Adrenal gland (tissue), 9 donors: ENCODE measurements at regions not wholly inside any gene's neighbourhood (a gene's known extent, or its start where the extent isn't known, plus 50 kb on each side); places are given as distances from the start of the nearest gene placed in this dataset.

Source experiments
- DNase-seq, 7 donors: peaks; one replicate each; pipeline ENCODE4 v3.0.0-alpha.2; 2019 to 2020
- H3K27ac ChIP-seq, 5 donors: fragments of 200-600 bp; sonication (generic) in 4 of 5; 1 replicate in 3 of 5; 2 replicates in 2 of 5; pipeline versions ENCODE4 v1.5.1 to v1.8.0; 2016 to 2020; ENCODE audit warnings: mild to moderate bottlenecking in 1 of 5
- H3K27me3 ChIP-seq: fragments of 200-600 bp; 2 replicates; pipeline ENCODE4 v1.8.0; 2021
- H3K36me3 ChIP-seq, 2 donors: fragments of 200-600 bp; replicated peaks in 1 of 2; 1 replicate in 1 of 2; 2 replicates in 1 of 2; pipeline versions ENCODE4 v1.5.1 to v1.8.0; 2018 to 2022
- H3K4me1 ChIP-seq, 2 donors: fragments of 200-600 bp; replicated peaks in 1 of 2; 1 replicate in 1 of 2; 2 replicates in 1 of 2; pipeline versions ENCODE4 v1.5.1 to v1.8.0; 2018 to 2021
- H3K4me3 ChIP-seq, 4 donors: fragments of 200-600 bp; sonication (generic) in 3 of 4; one replicate each; pipeline ENCODE4 v1.5.1; 2016 to 2018
- H3K9me3 ChIP-seq, 3 donors: fragments of 200-600 bp; sonication (generic) in 1 of 3; replicated peaks in 1 of 3; 1 replicate in 2 of 3; 2 replicates in 1 of 3; pipeline versions ENCODE4 v1.5.1 to v1.8.0; 2016 to 2021
- POLR2A ChIP-seq, 2 donors: fragments of 450-650 bp; IDR thresholded peaks; one replicate each; pipeline ENCODE4 v1.6.1; 2017; ENCODE audit warnings: antibody characterized with exemption in 2 of 2, mild to moderate bottlenecking in 2 of 2, moderate library complexity in 1 of 2
- WGBS, 4 donors: extraction: QIAGEN DNeasy Blood & Tissue Kit in 2 of 4; methylation state at CpG; one replicate each; pipeline versions ENCODE4 v1.1.5 to v1.1.7; 2013 to 2017; 5-methylcytosine and 5-hydroxymethylcytosine counted together
- intact Hi-C, 2 donors: fragments of 100-400 bp; cut with DNase I; formaldehyde crosslinking; loops; one replicate each; pipeline versions ENCODE4 v1.14.1 to v1.15.0; 2022 to 2023
- TF ChIP-seq, protein P1 (sequence below), 6 experiments: fragments of 450-650 bp in 4 of 6; fragments of 200-600 bp in 2 of 6; sonication (generic) in 1 of 6; IDR thresholded peaks; 1 replicate in 5 of 6; 2 replicates in 1 of 6; pipeline versions ENCODE4 v1.5.1 to v1.8.0; 2016 to 2021; ENCODE audit warnings: antibody characterized with exemption in 6 of 6, mild to moderate bottlenecking in 2 of 6, moderate library complexity in 1 of 6
- donor health status: healthy with polysubstance abuse.
- donor health status: Bipolar disorder and iron deficiency.
- donor health status: DM: yes; HTN: yes; CAD: no.
- donor health status: DM: no; HTN: no; CAD: no.
- donor health status: DM: no; HTN: no; CAD: no.

DNA sequence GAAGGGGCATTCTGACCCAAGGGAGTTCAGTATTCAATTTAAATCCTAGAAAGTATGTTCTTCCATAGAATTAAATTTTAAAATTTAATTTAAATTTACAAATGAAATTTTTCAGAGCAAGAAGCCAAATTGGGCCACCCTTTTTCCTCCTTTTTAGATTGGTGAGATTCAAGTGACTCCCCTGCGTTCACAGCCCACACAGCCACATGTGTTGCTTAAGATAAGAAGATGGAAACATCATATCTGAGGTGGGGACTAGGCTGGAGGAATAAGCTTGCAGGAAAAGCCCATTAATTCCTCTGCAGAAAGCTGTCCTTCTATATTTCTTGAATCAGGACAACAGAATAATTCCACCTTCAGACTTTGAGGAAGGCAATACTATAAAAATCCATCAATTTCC is 392.7 kb upstream of the ZNF507 start:
- H3K27ac ChIP-seq = no peak overlapping the region
- WGBS, 4 donors = 67 to 91% (median 76%) methylated on average over 1 of the region's 1 CpG
- no peaks in the 10 kb centered on the region for H3K36me3 ChIP-seq
- no peaks in the 10 kb centered on the region for H3K4me1 ChIP-seq
- no peaks in the 10 kb centered on the region for H3K9me3 ChIP-seq
- H3K27me3 ChIP-seq = no peaks in the 10 kb centered on the region
- DNase-seq = no peak
- intact Hi-C loops = no loop called here
- TF ChIP-seq POLR2A (IDR thresholded peaks at IDR 0.05) = no peak
- TF ChIP-seq, protein P1, sequence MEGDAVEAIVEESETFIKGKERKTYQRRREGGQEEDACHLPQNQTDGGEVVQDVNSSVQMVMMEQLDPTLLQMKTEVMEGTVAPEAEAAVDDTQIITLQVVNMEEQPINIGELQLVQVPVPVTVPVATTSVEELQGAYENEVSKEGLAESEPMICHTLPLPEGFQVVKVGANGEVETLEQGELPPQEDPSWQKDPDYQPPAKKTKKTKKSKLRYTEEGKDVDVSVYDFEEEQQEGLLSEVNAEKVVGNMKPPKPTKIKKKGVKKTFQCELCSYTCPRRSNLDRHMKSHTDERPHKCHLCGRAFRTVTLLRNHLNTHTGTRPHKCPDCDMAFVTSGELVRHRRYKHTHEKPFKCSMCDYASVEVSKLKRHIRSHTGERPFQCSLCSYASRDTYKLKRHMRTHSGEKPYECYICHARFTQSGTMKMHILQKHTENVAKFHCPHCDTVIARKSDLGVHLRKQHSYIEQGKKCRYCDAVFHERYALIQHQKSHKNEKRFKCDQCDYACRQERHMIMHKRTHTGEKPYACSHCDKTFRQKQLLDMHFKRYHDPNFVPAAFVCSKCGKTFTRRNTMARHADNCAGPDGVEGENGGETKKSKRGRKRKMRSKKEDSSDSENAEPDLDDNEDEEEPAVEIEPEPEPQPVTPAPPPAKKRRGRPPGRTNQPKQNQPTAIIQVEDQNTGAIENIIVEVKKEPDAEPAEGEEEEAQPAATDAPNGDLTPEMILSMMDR (IDR thresholded peaks at IDR 0.05) = no peak
- H3K4me3 ChIP-seq = no peak overlapping the region

DNA sequence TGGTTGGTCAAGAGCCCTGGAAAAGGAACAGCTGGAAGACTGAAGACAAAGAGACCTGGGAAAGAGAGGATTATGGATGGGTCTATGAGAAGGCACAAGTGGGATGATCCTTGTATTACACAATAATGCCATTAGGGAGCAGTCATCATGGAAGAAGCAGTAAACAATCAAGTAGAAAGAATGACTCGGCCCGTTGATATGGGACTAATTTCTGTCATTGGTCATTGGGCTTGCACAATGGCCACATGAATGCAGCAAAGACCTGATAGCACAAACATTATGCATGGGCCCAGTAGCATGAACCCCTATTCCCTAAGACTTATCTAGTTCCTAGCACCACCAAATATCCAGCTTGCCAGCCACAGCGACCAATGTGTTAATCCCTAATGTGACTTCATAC is 390.3 kb upstream of the ZNF507 start:
- WGBS, 4 donors = 91 to 100% (median 97%) methylated on average over 3 of the region's 3 CpGs

DNA sequence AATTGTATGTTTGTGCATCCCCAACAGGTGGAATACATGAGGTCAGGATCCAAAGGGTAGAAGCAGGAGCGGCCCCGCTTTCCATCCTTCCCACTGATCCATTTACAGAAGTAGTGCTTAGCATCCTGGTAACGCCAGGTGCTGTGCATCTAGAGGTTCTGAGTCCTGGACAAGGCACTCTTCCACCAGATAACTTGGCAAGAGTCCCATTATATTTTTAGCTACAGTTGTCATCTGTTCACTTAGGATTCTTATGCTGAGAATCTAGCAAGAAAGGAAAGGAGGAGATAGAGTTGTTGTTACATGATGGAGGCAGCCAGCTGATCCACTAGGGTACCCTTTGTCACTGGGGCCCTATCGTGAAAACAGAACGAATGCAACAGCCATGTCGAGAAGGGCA is 389.5 kb upstream of the ZNF507 start:
- TF ChIP-seq, protein P1 (IDR thresholded peaks at IDR 0.05) = no peak
- no peak for TF ChIP-seq POLR2A (IDR thresholded peaks at IDR 0.05)
- intact Hi-C loops = no loop called here
- no peaks in the 10 kb centered on the region for H3K27me3 ChIP-seq

More for the DNA sequence above, 390.3 kb upstream of the ZNF507 start:
- Histone ChIP-seq H3K4me1 (no peaks in the 10 kb centered on the region), H3K4me3 (no peak overlapping the region), H3K9me3 (no peaks in the 10 kb centered on the region), H3K27ac (no peak overlapping the region), H3K36me3 (no peaks in the 10 kb centered on the region), H3K27me3 (no peaks in the 10 kb centered on the region)
- TF ChIP-seq, protein P1 (IDR thresholded peaks at IDR 0.05) = no peak
- no peak for TF ChIP-seq POLR2A (IDR thresholded peaks at IDR 0.05)
- peak in 1 of 7 donors; percentile 7 for DNase-seq
- intact Hi-C loops = no loop called here

DNA sequence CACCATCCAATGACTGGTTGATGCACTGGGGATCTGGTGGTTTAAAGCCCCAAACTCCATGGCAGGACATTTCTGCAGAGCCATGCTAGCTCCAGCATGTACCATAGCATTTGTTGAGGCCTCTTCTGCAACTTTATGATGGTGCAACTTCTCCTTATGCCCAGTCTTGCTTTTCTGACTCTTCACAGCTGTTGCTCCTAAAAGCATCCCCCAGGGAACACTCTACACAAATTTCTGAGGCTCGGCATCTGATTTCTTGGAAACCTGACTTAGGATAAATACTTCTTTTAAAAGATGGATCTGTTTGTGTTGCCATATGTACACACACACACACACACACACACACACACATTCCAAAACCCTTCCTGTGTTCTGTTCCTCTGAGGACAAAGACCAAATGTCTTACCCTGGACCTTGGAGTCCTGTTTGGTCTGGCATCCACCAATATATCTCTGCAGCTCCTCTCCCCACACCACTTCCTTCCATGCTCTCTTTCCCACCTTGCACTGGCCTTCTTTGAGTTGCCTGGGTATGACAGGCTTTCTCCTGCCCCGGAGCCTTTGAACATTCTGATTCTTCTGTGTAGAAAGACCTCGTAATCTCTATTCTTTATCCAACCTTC is 388.5 kb upstream of the ZNF507 start:
- Histone ChIP-seq H3K36me3 (no peaks in the 10 kb centered on the region), H3K4me1 (no peaks in the 10 kb centered on the region), H3K27ac (no peak overlapping the region), H3K9me3 (no peaks in the 10 kb centered on the region), H3K27me3 (no peaks in the 10 kb centered on the region), H3K4me3 (no peak overlapping the region)
- no peak for TF ChIP-seq POLR2A (IDR thresholded peaks at IDR 0.05)
- TF ChIP-seq, protein P1 (IDR thresholded peaks at IDR 0.05) = no peak
- intact Hi-C loops = no loop called here
- WGBS, 4 donors = 76 to 86% (median 79%) methylated on average over 3 of the region's 3 CpGs
- no peak for DNase-seq

More for the DNA sequence above, 389.5 kb upstream of the ZNF507 start:
- Histone ChIP-seq H3K4me1 (no peaks in the 10 kb centered on the region), H3K36me3 (no peaks in the 10 kb centered on the region), H3K4me3 (no peak overlapping the region), H3K27ac (no peak overlapping the region), H3K9me3 (no peaks in the 10 kb centered on the region)
- DNase-seq = peak in 1 of 7 donors; percentile 15
- WGBS, 4 donors = 91 to 92% (median 91%) methylated on average over 6 of the region's 6 CpGs
